ENCODE measurements at regions not wholly inside any gene's neighbourhood (a gene's known extent, or its start where the extent isn't known, plus 50 kb on each side); places are given as distances from the start of the nearest gene placed in this dataset.

GRCh38 chr5:61245936-61246335, 83.7 kb upstream of the SMIM15 start (continued):
- TF ChIP-seq NELFE (IDR thresholded peaks at IDR 0.05; ENCODE audit: insufficient read depth, insufficient read length) (no peak), HDAC2 (IDR thresholded peaks at IDR 0.05) (no peak), ZNF717 (CRISPR knock-in tag; IDR thresholded peaks at IDR 0.05) (no peak), ZNF274 (IDR thresholded peaks at IDR 0.05; ENCODE audit: borderline replicate concordance, low read depth, low read length) (no peak)

- Histone ChIP-seq H2AFZ (ENCODE audit: low read depth, low read length) (no peak overlapping the region), H3K79me2 (ENCODE audit: control insufficient read depth, insufficient read depth, low read length) (no peaks in the 10 kb centered on the region), H3K4me3 (no peak overlapping the region), H3K36me3 (ENCODE audit: control insufficient read depth, insufficient read depth, low read length) (no peaks in the 10 kb centered on the region), H3K4me2 (ENCODE audit: insufficient read depth, low read length) (no peak overlapping the region), H3K9ac (ENCODE audit: insufficient read depth in 1 of 2, low read depth in 2 of 2, low read length in 2 of 2) (no peak overlapping the region), H3K27me3 (ENCODE audit: control insufficient read depth in 2 of 2, insufficient read depth in 2 of 2, low read length in 2 of 2) (peaks cover 0 to 1% of the 10 kb centered on the region in 2 experiments; a peak in 1 of 5 replicates), H3K9me1 (ENCODE audit: control insufficient read depth, insufficient read depth, low read length) (no peaks in the 10 kb centered on the region), H3K9me3 (replicated peaks; ENCODE audit: control insufficient read depth, insufficient read depth, low read depth, low read length) (no peaks in the 10 kb centered on the region), H3K27ac (ENCODE audit: extremely low read depth, low read depth, low read length) (no peak overlapping the region), H3K4me1 (replicated peaks in 1 of 2; ENCODE audit: control insufficient read depth in 2 of 2, insufficient read depth in 2 of 2, low read length in 2 of 2) (no peaks in the 10 kb centered on the region), H4K20me1 (replicated peaks; ENCODE audit: control insufficient read depth, insufficient read depth, low read length) (no peaks in the 10 kb centered on the region)
- no TSS peak for BruUV-seq (replicated peaks)
- no peak for DNase-seq (ENCODE audit: extremely low read depth in 1 of 4, low spot score in 3 of 4)
- FAIRE-seq: no peak
- ChIA-PET CTCF (ENCODE audit: low intra/inter-chr PET ratio) (no interaction called here), POLR2A (no interaction called here)
- intact Hi-C loops (cut with micrococcal nuclease) (no loop called here), in situ Hi-C loops (cut with MboI) (no loop called here)
- WGBS (ENCODE audit: insufficient coverage, low coverage, missing lambda C conversion rate): 0% methylated on average over 6 of the region's 6 CpGs
- no peak for TF ChIP-seq HMBOX1 (IDR thresholded peaks at IDR 0.05)
- no peak for TF ChIP-seq KDM4B (IDR thresholded peaks at IDR 0.05; ENCODE audit: borderline replicate concordance in 2 of 2, low read depth in 1 of 2)
- TF ChIP-seq MTA2 (IDR thresholded peaks at IDR 0.05; ENCODE audit: low read depth): no peak
- no peak for TF ChIP-seq ZNF224 (CRISPR knock-in tag; IDR thresholded peaks at IDR 0.05)
- TF ChIP-seq ZNF316 (IDR thresholded peaks at IDR 0.05): no peak
- no peak for TF ChIP-seq EP400 (IDR thresholded peaks at IDR 0.05)
- ATAC-seq: no peak
Observed at GRCh38 chr5:61246768-61247307, 84.6 kb upstream of the SMIM15 start.

Data from K562 (cell line).